GM18499 (cell line): ENCODE measurements at regions not wholly inside any gene's neighbourhood (a gene's known extent, or its start where the extent isn't known, plus 50 kb on each side); places are given as distances from the start of the nearest gene placed in this dataset.

Source experiments
- ATAC-seq: cut with Tn5 transposase; IDR thresholded peaks from one replicate; pipeline ENCODE4 v1.9.1; 2021; ENCODE audit warnings: moderate number of reproducible peaks; ENCODE audit not compliant: insufficient read depth, unreplicated experiment

GRCh38 chr2:122515731-122516290, 760.4 kb downstream of the TSN start:
- no peak for ATAC-seq

GRCh38 chr2:122516775-122517174, 761.3 kb downstream of the TSN start:
- no peak for ATAC-seq

GRCh38 chr2:122519366-122519765, 763.9 kb downstream of the TSN start:
- ATAC-seq, result no peak

- no peak for ATAC-seq
Measured at GRCh38 chr2:122519821-122520611, 764.6 kb downstream of the TSN start.

GRCh38 chr2:122523143-122523542, 767.7 kb downstream of the TSN start:
- ATAC-seq, result no peak

GRCh38 chr2:122523981-122524380, 768.5 kb downstream of the TSN start:
- no peak for ATAC-seq

GRCh38 chr2:122525336-122525735, 769.9 kb downstream of the TSN start:
- no peak for ATAC-seq

- no peak for ATAC-seq
Measured at GRCh38 chr2:122528061-122528460, 772.6 kb downstream of the TSN start.

GRCh38 chr2:122528958-122529705, 773.7 kb downstream of the TSN start:
- ATAC-seq, result no peak

- no peak for ATAC-seq
Measured at GRCh38 chr2:122530814-122531213, 775.4 kb downstream of the TSN start.

- ATAC-seq, result no peak
Measured at GRCh38 chr2:122531290-122532071, 776.0 kb downstream of the TSN start.

GRCh38 chr2:122532072-122532344, 776.6 kb downstream of the TSN start:
- ATAC-seq, result no peak

- no peak for ATAC-seq
Measured at GRCh38 chr2:122532481-122532880, 777.0 kb downstream of the TSN start.

GRCh38 chr2:122535960-122536505, 780.6 kb downstream of the TSN start:
- no peak for ATAC-seq

GRCh38 chr2:122539311-122539710, 783.9 kb downstream of the TSN start:
- no peak for ATAC-seq

- ATAC-seq, result no peak
Measured at GRCh38 chr2:122539920-122540319, 784.5 kb downstream of the TSN start.

GRCh38 chr2:122542236-122542635, 786.8 kb downstream of the TSN start:
- no peak for ATAC-seq

- no peak for ATAC-seq
Measured at GRCh38 chr2:122542646-122543045, 787.2 kb downstream of the TSN start.

- ATAC-seq, result no peak
Measured at GRCh38 chr2:122543815-122544214, 788.4 kb downstream of the TSN start.

GRCh38 chr2:122545821-122546220, 790.4 kb downstream of the TSN start:
- ATAC-seq, result no peak

GRCh38 chr2:122562775-122563174, 807.3 kb downstream of the TSN start:
- ATAC-seq, result no peak
